GM12878 (cell line): ENCODE measurements at regions not wholly inside any gene's neighbourhood (a gene's known extent, or its start where the extent isn't known, plus 50 kb on each side); places are given as distances from the start of the nearest gene placed in this dataset.

Experiments
- ATAC-seq: fragments of 200-7000 bp; cut with Tn5 transposase; 3 replicates; pipeline ENCODE4 v1.9.1; 2020; ENCODE audit warnings: mild to moderate bottlenecking, moderate library complexity
- BruUV-seq: library from RNA; stranded (reverse); fragments of 400-500 nt; replicated peaks from 2 replicates; lab custom pipeline; 2021; lab: Mats Ljungman, UMichigan
- CTCF ChIA-PET: fragments of 300-600 bp; sonication (Branson Sonifier 250); formaldehyde crosslinking; extraction: SDS; loops from one replicate; lab custom pipeline; 2021; ENCODE audit warnings: inconsistent platforms; lab: Yijun Ruan, JAX
- POLR2A ChIA-PET: fragments of 350-600 bp; formaldehyde crosslinking; extraction: SDS; loops from one replicate; lab custom pipeline; 2021; ENCODE audit warnings: inconsistent platforms; lab: Charles Lee
- RAD21 ChIA-PET: fragments of 300-600 bp; sonication (Branson Sonifier 250); formaldehyde crosslinking; loops from one replicate; lab custom pipeline; 2023; ENCODE audit warnings: antibody characterized with exemption; ENCODE audit not compliant: unreplicated experiment; lab: Charles Lee
- SMC1A ChIA-PET: fragments of 300-600 bp; sonication (Branson Sonifier 250); formaldehyde crosslinking; loops from one replicate; lab custom pipeline; 2023; ENCODE audit not compliant: unreplicated experiment, uncharacterized antibody; lab: Charles Lee
- DNase-seq: peaks from one replicate; pipeline ENCODE4 v3.0.0-alpha.2; 2011; ENCODE audit warnings: low read depth, low spot score
- FAIRE-seq: peaks from 3 replicates; lab custom pipeline; 2011; peaks lifted over from hg19 to GRCh38; lab: Jason Lieb, UNC
- H2AFZ ChIP-seq: 2 replicates; pipeline ENCODE4 v1.6.0; 2011; ENCODE audit warnings: low read depth, low read length, control low read depth; ENCODE audit not compliant: control insufficient read depth
- H3K27ac ChIP-seq: 2 replicates; pipeline ENCODE4 v1.5.1; 2011; ENCODE audit warnings: control low read depth; ENCODE audit not compliant: control insufficient read depth, insufficient read depth
- H3K27me3 ChIP-seq, 2 experiments: replicated peaks in 1 of 2; 2 replicates each; pipeline versions ENCODE4 v1.6.0 to v1.6.1; 2011; ENCODE audit warnings: low read length in 1 of 2; ENCODE audit not compliant: control insufficient read depth in 2 of 2, insufficient read depth in 2 of 2
- H3K36me3 ChIP-seq, 2 experiments: 2 replicates each; pipeline ENCODE4 v1.5.1; 2011; ENCODE audit warnings: low read length in 1 of 2; ENCODE audit not compliant: control insufficient read depth in 2 of 2, insufficient read depth in 2 of 2
- H3K4me1 ChIP-seq: 2 replicates; pipeline ENCODE4 v1.6.1; 2011; ENCODE audit warnings: mild to moderate bottlenecking, low read length, moderate library complexity, mixed read lengths; ENCODE audit not compliant: control insufficient read depth, insufficient read depth
- H3K4me2 ChIP-seq: 2 replicates; pipeline ENCODE4 v1.6.0; 2011; ENCODE audit warnings: control low read depth; ENCODE audit not compliant: control insufficient read depth, insufficient read depth
- H3K4me3 ChIP-seq: fragments of 200-600 bp; sonication (generic); 2 replicates; pipeline ENCODE4 v1.5.1; 2016
- H3K79me2 ChIP-seq: 2 replicates; pipeline ENCODE4 v1.6.0; 2011; ENCODE audit warnings: low read length; ENCODE audit not compliant: control insufficient read depth, insufficient read depth
- H3K9ac ChIP-seq: 2 replicates; pipeline ENCODE4 v1.8.0; 2011; ENCODE audit warnings: low read length, control low read depth, mixed read lengths; ENCODE audit not compliant: control insufficient read depth, insufficient read depth
- H3K9me3 ChIP-seq: replicated peaks from 3 replicates; pipeline ENCODE4 v1.5.1; 2011; ENCODE audit warnings: mild to moderate bottlenecking, low read length; ENCODE audit not compliant: control insufficient read depth, insufficient read depth
- H4K20me1 ChIP-seq: 2 replicates; pipeline ENCODE4 v1.6.0; 2011; ENCODE audit not compliant: control insufficient read depth, insufficient read depth
- BACH1 ChIP-seq: fragments of 450-650 bp; IDR thresholded peaks from 2 replicates; pipeline ENCODE4 v1.6.1; 2017; ENCODE audit warnings: mild to moderate bottlenecking, borderline replicate concordance
- CHD4 ChIP-seq: fragments of 200-600 bp; sonication (generic); IDR thresholded peaks from 2 replicates; pipeline ENCODE4 v1.6.1; 2016; ENCODE audit warnings: mild to moderate bottlenecking
- HCFC1 ChIP-seq: fragments of 150-350 bp; IDR thresholded peaks from 2 replicates; pipeline ENCODE4 v1.6.1; 2014; ENCODE audit warnings: low read length
- IKZF1 ChIP-seq: fragments of 450-650 bp; conservative IDR thresholded peaks from 2 replicates; pipeline ENCODE4 v1.6.1; 2017; ENCODE audit warnings: antibody characterized with exemption, mild to moderate bottlenecking
- KLF5 ChIP-seq: fragments of 450-650 bp; IDR thresholded peaks from 2 replicates; pipeline ENCODE4 v1.6.1; 2014; ENCODE audit warnings: mild to moderate bottlenecking; ENCODE audit not compliant: partially characterized antibody
- MTA2 ChIP-seq: fragments of 450-650 bp; IDR thresholded peaks from 2 replicates; pipeline ENCODE4 v1.6.1; 2016; ENCODE audit warnings: low read depth, mild to moderate bottlenecking, moderate library complexity
- NFYB ChIP-seq: IDR thresholded peaks from 2 replicates; pipeline ENCODE4 v1.6.1; 2011; ENCODE audit warnings: low read depth, mild to moderate bottlenecking, low read length, improper control_type of control experiment, moderate library complexity; ENCODE audit not compliant: insufficient read depth
- NR2C2 ChIP-seq: IDR thresholded peaks from 2 replicates; pipeline ENCODE4 v1.6.1; 2011; ENCODE audit warnings: borderline replicate concordance, low read depth; ENCODE audit not compliant: control insufficient read depth, insufficient read length
- PML ChIP-seq: IDR thresholded peaks from 2 replicates; pipeline ENCODE4 v1.6.1; 2012; ENCODE audit warnings: low read length, inconsistent platforms
- POU2F2 ChIP-seq: IDR thresholded peaks from 3 replicates; pipeline ENCODE4 v1.6.1; 2011; ENCODE audit warnings: low read depth, mild to moderate bottlenecking, low read length, borderline replicate concordance
- SRF ChIP-seq, 2 experiments: IDR thresholded peaks; 2 replicates each; pipeline ENCODE4 v1.6.1; 2011; ENCODE audit warnings: low read depth in 2 of 2, low read length in 2 of 2, mild to moderate bottlenecking in 1 of 2, moderate library complexity in 1 of 2
- YBX1 ChIP-seq: fragments of 450-650 bp; IDR thresholded peaks from 2 replicates; pipeline ENCODE4 v1.6.1; 2016; ENCODE audit warnings: antibody characterized with exemption
- ZNF207 ChIP-seq: fragments of 450-650 bp; IDR thresholded peaks from 2 replicates; pipeline ENCODE4 v1.6.1; 2014; ENCODE audit warnings: antibody characterized with exemption, mild to moderate bottlenecking, borderline replicate concordance
- ZNF274 ChIP-seq: IDR thresholded peaks from one replicate; pipeline ENCODE4 v1.8.0; 2011; ENCODE audit not compliant: insufficient read length, insufficient read depth
- ZNF592 ChIP-seq: fragments of 450-650 bp; IDR thresholded peaks from 2 replicates; pipeline ENCODE4 v1.6.1; 2017; ENCODE audit warnings: mild to moderate bottlenecking, moderate library complexity
- ZNF687 ChIP-seq: fragments of 450-650 bp; IDR thresholded peaks from 2 replicates; pipeline ENCODE4 v1.6.1; 2017; ENCODE audit warnings: mild to moderate bottlenecking, moderate library complexity
- ZSCAN29 ChIP-seq: fragments of 450-650 bp; IDR thresholded peaks from 2 replicates; pipeline ENCODE4 v1.6.1; 2017; ENCODE audit warnings: mild to moderate bottlenecking, moderate library complexity
- WGBS: methylation state at CpG from one replicate; pipeline ENCODE4 v1.1.6; 2016; ENCODE audit warnings: low lambda C conversion rate; ENCODE audit not compliant: insufficient replicate concordance, insufficient coverage; ENCODE audit errors: missing lambda C conversion rate; 5-methylcytosine and 5-hydroxymethylcytosine counted together
- in situ Hi-C: fragments of 300-500 bp; cut with MboI; formaldehyde crosslinking; loops from 9 replicates; pipeline ENCODE4 v1.14.3; 2018; ENCODE audit warnings: mixed read lengths
- intact Hi-C: fragments of 100-400 bp; cut with micrococcal nuclease; formaldehyde crosslinking; loops from one replicate; pipeline ENCODE4 v1.14.2; 2022; ENCODE audit not compliant: unreplicated experiment

- TF ChIP-seq SRF (IDR thresholded peaks at IDR 0.05; ENCODE audit: low read depth in 2 of 2, low read length in 2 of 2) = no peak
- TF ChIP-seq YBX1 = no peak
Observed at GRCh38 chr11:91158891-91159537, 936.2 kb upstream of the CHORDC1 start (continued).

- no peak for ATAC-seq
- 0% methylated on average over 1 of the region's 1 CpG for WGBS
- BruUV-seq = no TSS peak
- no peaks in the 10 kb centered on the region for H4K20me1 ChIP-seq
- POLR2A ChIA-PET = no interaction called here
- CTCF ChIA-PET = no interaction called here
- no peaks in the 10 kb centered on the region for H3K36me3 ChIP-seq
- DNase-seq = no peak
- H2AFZ ChIP-seq = no peak overlapping the region
- no peak overlapping the region for H3K27ac ChIP-seq
- H3K4me2 ChIP-seq = no peak overlapping the region
- H3K4me3 ChIP-seq = no peak overlapping the region
- no peak overlapping the region for H3K9ac ChIP-seq
- intact Hi-C loops (no loop called here), in situ Hi-C loops (no loop called here)
- FAIRE-seq = no peak
- H3K4me1 ChIP-seq = no peaks in the 10 kb centered on the region
- RAD21 ChIA-PET = no interaction called here
- H3K27me3 ChIP-seq = no peaks in the 10 kb centered on the region
- H3K79me2 ChIP-seq = no peaks in the 10 kb centered on the region
- no peaks in the 10 kb centered on the region for H3K9me3 ChIP-seq
- SMC1A ChIA-PET = no interaction called here
- TF ChIP-seq ZNF687 = no peak
- no peak for TF ChIP-seq CHD4
- TF ChIP-seq ZSCAN29 = no peak
- no peak for TF ChIP-seq KLF5
- no peak for TF ChIP-seq MTA2
- TF ChIP-seq PML = no peak
- no peak for TF ChIP-seq NR2C2
- TF ChIP-seq ZNF592 = no peak
- no peak for TF ChIP-seq IKZF1
- no peak for TF ChIP-seq ZNF274
- TF ChIP-seq NFYB = no peak
- TF ChIP-seq ZNF207 = no peak
- TF ChIP-seq POU2F2 = no peak
- no peak for TF ChIP-seq BACH1
- TF ChIP-seq HCFC1 = no peak
Observed at GRCh38 chr11:91158297-91158696, 935.4 kb upstream of the CHORDC1 start.
